ENCODE measurements at regions not wholly inside any gene's neighbourhood (a gene's known extent, or its start where the extent isn't known, plus 50 kb on each side); places are given as distances from the start of the nearest gene placed in this dataset.

DNA sequence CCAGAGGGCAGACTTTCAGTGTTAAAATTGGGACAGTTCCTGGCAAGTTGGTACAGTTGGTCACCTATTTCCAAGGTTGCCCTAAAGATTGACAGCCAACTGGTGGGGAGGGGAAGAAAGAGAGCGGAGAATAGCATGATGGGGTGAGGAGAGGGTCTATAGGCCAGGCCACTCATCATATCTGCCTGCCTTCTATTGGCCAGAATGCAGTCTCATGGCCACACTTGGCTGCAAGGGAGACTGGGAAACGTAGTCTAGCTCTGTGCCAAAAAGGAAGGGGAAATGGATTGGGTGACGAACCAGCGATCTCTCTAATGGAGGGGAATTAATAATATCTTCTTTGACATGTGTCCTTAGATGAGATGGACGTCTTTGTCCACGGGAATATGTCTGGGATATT is 197.4 kb upstream of the ATP6AP2 start:
- Histone ChIP-seq H3F3A (ENCODE audit: insufficient read depth, low read length, poor library complexity, severe bottlenecking) (no peaks in the 10 kb centered on the region), H3K27ac (ENCODE audit: low read length) (no peak overlapping the region), H3K79me2 (replicated peaks; ENCODE audit: insufficient read depth, low read length) (no peaks in the 10 kb centered on the region), H3K9me2 (ENCODE audit: insufficient read depth, low read length) (no peaks in the 10 kb centered on the region), H4K20me1 (ENCODE audit: insufficient read depth) (no peaks in the 10 kb centered on the region), H3K4me2 (ENCODE audit: low read length) (no peak overlapping the region), H3K9ac (ENCODE audit: low read length) (no peak overlapping the region), H3K9me3 (ENCODE audit: low read length) (no peaks in the 10 kb centered on the region), H3K4me3 (ENCODE audit: low read length) (no peak overlapping the region), H3K36me3 (ENCODE audit: insufficient read depth, low read length) (no peaks in the 10 kb centered on the region), H3K27me3 (ENCODE audit: insufficient read depth, low read depth, low read length) (no peaks in the 10 kb centered on the region), H2AFZ (ENCODE audit: low read depth, low read length) (no peak overlapping the region)
- TF ChIP-seq TAF1 (IDR thresholded peaks at IDR 0.05; ENCODE audit: low read depth) (no peak), POLR2AphosphoS5 (IDR thresholded peaks at IDR 0.05) (no peak), EZH2 (IDR thresholded peaks at IDR 0.05; ENCODE audit: borderline replicate concordance, insufficient read depth, low read length, poor library complexity, severe bottlenecking) (no peak), RAD21 (conservative IDR thresholded peaks at IDR 0.05) (no peak), SMC3 (conservative IDR thresholded peaks at IDR 0.05; ENCODE audit: poor library complexity) (no peak), MXI1 (conservative IDR thresholded peaks at IDR 0.05; ENCODE audit: poor library complexity, severe bottlenecking) (no peak), EP300 (conservative IDR thresholded peaks at IDR 0.05; ENCODE audit: poor library complexity, severe bottlenecking) (no peak)
- TF ChIP-seq, protein P1, sequence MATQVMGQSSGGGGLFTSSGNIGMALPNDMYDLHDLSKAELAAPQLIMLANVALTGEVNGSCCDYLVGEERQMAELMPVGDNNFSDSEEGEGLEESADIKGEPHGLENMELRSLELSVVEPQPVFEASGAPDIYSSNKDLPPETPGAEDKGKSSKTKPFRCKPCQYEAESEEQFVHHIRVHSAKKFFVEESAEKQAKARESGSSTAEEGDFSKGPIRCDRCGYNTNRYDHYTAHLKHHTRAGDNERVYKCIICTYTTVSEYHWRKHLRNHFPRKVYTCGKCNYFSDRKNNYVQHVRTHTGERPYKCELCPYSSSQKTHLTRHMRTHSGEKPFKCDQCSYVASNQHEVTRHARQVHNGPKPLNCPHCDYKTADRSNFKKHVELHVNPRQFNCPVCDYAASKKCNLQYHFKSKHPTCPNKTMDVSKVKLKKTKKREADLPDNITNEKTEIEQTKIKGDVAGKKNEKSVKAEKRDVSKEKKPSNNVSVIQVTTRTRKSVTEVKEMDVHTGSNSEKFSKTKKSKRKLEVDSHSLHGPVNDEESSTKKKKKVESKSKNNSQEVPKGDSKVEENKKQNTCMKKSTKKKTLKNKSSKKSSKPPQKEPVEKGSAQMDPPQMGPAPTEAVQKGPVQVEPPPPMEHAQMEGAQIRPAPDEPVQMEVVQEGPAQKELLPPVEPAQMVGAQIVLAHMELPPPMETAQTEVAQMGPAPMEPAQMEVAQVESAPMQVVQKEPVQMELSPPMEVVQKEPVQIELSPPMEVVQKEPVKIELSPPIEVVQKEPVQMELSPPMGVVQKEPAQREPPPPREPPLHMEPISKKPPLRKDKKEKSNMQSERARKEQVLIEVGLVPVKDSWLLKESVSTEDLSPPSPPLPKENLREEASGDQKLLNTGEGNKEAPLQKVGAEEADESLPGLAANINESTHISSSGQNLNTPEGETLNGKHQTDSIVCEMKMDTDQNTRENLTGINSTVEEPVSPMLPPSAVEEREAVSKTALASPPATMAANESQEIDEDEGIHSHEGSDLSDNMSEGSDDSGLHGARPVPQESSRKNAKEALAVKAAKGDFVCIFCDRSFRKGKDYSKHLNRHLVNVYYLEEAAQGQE (IDR thresholded peaks at IDR 0.05; ENCODE audit: borderline replicate concordance), result no peak
- TF ChIP-seq, protein P2, sequence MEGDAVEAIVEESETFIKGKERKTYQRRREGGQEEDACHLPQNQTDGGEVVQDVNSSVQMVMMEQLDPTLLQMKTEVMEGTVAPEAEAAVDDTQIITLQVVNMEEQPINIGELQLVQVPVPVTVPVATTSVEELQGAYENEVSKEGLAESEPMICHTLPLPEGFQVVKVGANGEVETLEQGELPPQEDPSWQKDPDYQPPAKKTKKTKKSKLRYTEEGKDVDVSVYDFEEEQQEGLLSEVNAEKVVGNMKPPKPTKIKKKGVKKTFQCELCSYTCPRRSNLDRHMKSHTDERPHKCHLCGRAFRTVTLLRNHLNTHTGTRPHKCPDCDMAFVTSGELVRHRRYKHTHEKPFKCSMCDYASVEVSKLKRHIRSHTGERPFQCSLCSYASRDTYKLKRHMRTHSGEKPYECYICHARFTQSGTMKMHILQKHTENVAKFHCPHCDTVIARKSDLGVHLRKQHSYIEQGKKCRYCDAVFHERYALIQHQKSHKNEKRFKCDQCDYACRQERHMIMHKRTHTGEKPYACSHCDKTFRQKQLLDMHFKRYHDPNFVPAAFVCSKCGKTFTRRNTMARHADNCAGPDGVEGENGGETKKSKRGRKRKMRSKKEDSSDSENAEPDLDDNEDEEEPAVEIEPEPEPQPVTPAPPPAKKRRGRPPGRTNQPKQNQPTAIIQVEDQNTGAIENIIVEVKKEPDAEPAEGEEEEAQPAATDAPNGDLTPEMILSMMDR (IDR thresholded peaks at IDR 0.05; ENCODE audit: poor library complexity, severe bottlenecking), result no peak

DNA sequence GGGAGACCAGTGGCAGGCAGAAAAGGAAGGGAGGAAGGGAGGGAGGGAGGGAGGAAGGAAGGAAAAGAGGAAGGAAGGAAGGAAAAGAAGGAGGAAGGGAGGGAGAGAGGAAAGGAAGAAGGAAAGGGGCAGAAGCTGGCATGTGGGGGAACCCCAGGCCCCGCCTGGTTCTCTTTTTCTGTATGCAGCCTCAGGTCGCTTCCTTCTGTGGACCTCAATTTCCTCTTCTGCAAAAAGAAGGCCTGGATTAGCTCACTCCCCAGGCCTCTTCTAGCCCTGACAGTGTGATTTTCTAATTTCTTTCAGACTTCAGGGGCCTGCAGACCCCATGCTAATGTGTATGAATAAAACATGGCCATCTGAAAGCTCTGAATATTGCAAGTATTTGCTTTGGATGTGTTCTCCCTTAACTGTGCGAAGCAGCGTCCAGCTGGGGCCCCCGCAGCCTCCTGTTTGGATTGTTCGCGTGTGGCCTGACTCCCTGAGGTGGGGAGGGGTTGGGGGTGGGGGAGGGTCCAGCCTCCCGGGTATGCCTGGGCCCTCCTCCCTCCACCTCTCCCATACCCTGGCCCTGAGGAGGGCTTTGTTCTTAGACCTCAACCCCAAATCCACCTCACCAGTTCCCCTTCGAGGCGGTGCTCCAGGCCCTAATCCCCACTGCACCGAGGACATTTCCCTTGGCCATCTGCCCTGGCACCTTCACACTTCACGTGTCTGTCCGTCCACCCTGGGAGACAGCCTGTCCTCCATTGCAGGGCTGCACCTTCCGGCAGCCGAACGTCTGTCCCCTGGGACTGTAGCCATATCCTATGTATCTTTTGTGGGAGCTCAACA is 199.9 kb upstream of the ATP6AP2 start:
- no peak for TF ChIP-seq MXI1 (conservative IDR thresholded peaks at IDR 0.05; ENCODE audit: poor library complexity, severe bottlenecking)
- H3K27me3 ChIP-seq (ENCODE audit: insufficient read depth, low read depth, low read length), result no peaks in the 10 kb centered on the region
- H3K36me3 ChIP-seq (ENCODE audit: insufficient read depth, low read length), result no peaks in the 10 kb centered on the region
- H3K4me2 ChIP-seq (ENCODE audit: low read length), result no peak overlapping the region
- no peak overlapping the region for H2AFZ ChIP-seq (ENCODE audit: low read depth, low read length)
- H4K20me1 ChIP-seq (ENCODE audit: insufficient read depth), result no peaks in the 10 kb centered on the region
- H3K9ac ChIP-seq (ENCODE audit: low read length), result no peak overlapping the region
- H3K27ac ChIP-seq (ENCODE audit: low read length), result no peak overlapping the region
- no peaks in the 10 kb centered on the region for H3K9me3 ChIP-seq (ENCODE audit: low read length)
- no peaks in the 10 kb centered on the region for H3K9me2 ChIP-seq (ENCODE audit: insufficient read depth, low read length)
- no peaks in the 10 kb centered on the region for H3K79me2 ChIP-seq (replicated peaks; ENCODE audit: insufficient read depth, low read length)
- H3F3A ChIP-seq (ENCODE audit: insufficient read depth, low read length, poor library complexity, severe bottlenecking), result no peaks in the 10 kb centered on the region
- no peak overlapping the region for H3K4me3 ChIP-seq (ENCODE audit: low read length)

Measured in neural cell (in vitro differentiated cells).